GM12801 (cell line): ENCODE measurements at regions not wholly inside any gene's neighbourhood (a gene's known extent, or its start where the extent isn't known, plus 50 kb on each side); places are given as distances from the start of the nearest gene placed in this dataset.

Source experiments
- CTCF ChIP-seq: IDR thresholded peaks from one replicate; pipeline ENCODE4 v1.5.1; 2011; ENCODE audit warnings: control low read depth; ENCODE audit not compliant: insufficient read length; ENCODE audit errors: extremely low read depth

GRCh38 chr5:68679041-68679440, 414.8 kb upstream of the SLC30A5 start:
- no peak for TF ChIP-seq CTCF

- TF ChIP-seq CTCF: no peak
Measured at GRCh38 chr5:68680366-68680765, 413.4 kb upstream of the SLC30A5 start.

- TF ChIP-seq CTCF: no peak
Measured at GRCh38 chr5:68681929-68682328, 411.9 kb upstream of the SLC30A5 start.

GRCh38 chr5:68682400-68683160, 411.2 kb upstream of the SLC30A5 start:
- TF ChIP-seq CTCF: no peak

- TF ChIP-seq CTCF: no peak
Measured at GRCh38 chr5:68683632-68684036, 410.2 kb upstream of the SLC30A5 start.

GRCh38 chr5:68685863-68686262, 408.0 kb upstream of the SLC30A5 start:
- no peak for TF ChIP-seq CTCF

- no peak for TF ChIP-seq CTCF
Measured at GRCh38 chr5:68688547-68688946, 405.3 kb upstream of the SLC30A5 start.

- no peak for TF ChIP-seq CTCF
Measured at GRCh38 chr5:68689010-68689409, 404.8 kb upstream of the SLC30A5 start.
